Breast epithelium (tissue), 3 donors: ENCODE measurements at regions not wholly inside any gene's neighbourhood (a gene's known extent, or its start where the extent isn't known, plus 50 kb on each side); places are given as distances from the start of the nearest gene placed in this dataset.

ENCODE experiments used
- POLR2A ChIP-seq: fragments of 450-650 bp; IDR thresholded peaks from one replicate; pipeline ENCODE4 v1.6.1; 2016; ENCODE audit warnings: antibody characterized with exemption, mild to moderate bottlenecking, moderate library complexity
- POLR2AphosphoS5 ChIP-seq, 3 donors: sonication (generic); formaldehyde crosslinking; IDR thresholded peaks; one replicate each; pipeline ENCODE4 v1.6.1; 2017; ENCODE audit warnings: antibody characterized with exemption in 3 of 3
- TF ChIP-seq, protein P1 (sequence below), 3 donors: fragments of 450-650 bp; IDR thresholded peaks; one replicate each; pipeline ENCODE4 v1.5.1; 2016 to 2017; ENCODE audit warnings: antibody characterized with exemption in 3 of 3, mild to moderate bottlenecking in 3 of 3, moderate library complexity in 3 of 3

DNA sequence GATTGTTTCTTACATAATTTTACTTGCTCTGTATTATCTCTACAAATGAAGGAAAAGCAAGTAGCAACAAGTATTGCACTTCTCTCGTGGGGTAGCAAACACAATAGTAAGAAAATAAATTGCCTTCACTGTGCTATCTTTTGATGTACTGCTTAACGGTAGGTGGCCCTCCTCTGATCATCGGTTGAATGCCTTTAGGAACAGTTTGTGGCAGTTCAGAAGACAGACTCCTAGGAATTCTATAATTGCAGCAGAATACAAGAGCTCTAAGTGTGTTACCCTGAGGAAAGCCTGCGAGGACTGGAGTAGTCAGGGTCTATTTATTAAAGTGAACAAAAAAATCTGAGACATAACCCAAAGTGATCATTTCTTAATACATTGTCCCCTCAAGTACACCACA lies 1135.9 kb downstream of the KCNT2 start:
- TF ChIP-seq, protein P1, sequence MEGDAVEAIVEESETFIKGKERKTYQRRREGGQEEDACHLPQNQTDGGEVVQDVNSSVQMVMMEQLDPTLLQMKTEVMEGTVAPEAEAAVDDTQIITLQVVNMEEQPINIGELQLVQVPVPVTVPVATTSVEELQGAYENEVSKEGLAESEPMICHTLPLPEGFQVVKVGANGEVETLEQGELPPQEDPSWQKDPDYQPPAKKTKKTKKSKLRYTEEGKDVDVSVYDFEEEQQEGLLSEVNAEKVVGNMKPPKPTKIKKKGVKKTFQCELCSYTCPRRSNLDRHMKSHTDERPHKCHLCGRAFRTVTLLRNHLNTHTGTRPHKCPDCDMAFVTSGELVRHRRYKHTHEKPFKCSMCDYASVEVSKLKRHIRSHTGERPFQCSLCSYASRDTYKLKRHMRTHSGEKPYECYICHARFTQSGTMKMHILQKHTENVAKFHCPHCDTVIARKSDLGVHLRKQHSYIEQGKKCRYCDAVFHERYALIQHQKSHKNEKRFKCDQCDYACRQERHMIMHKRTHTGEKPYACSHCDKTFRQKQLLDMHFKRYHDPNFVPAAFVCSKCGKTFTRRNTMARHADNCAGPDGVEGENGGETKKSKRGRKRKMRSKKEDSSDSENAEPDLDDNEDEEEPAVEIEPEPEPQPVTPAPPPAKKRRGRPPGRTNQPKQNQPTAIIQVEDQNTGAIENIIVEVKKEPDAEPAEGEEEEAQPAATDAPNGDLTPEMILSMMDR (IDR thresholded peaks at IDR 0.05): no peak
- TF ChIP-seq POLR2A: no peak
- no peak for TF ChIP-seq POLR2AphosphoS5 (IDR thresholded peaks at IDR 0.05)
